HG03135 (cell line): ENCODE measurements at regions not wholly inside any gene's neighbourhood (a gene's known extent, or its start where the extent isn't known, plus 50 kb on each side); places are given as distances from the start of the nearest gene placed in this dataset.
"Not testable (repeated sequence)": the region's sequence is repeated elsewhere in the genome, so short reads cannot be mapped to it uniquely, and the experiment has no call there.

Source experiments
- ATAC-seq: cut with Tn5 transposase; IDR thresholded peaks from one replicate; pipeline ENCODE4 v1.9.1; 2021; ENCODE audit warnings: mild to moderate bottlenecking, moderate library complexity; ENCODE audit not compliant: unreplicated experiment

DNA sequence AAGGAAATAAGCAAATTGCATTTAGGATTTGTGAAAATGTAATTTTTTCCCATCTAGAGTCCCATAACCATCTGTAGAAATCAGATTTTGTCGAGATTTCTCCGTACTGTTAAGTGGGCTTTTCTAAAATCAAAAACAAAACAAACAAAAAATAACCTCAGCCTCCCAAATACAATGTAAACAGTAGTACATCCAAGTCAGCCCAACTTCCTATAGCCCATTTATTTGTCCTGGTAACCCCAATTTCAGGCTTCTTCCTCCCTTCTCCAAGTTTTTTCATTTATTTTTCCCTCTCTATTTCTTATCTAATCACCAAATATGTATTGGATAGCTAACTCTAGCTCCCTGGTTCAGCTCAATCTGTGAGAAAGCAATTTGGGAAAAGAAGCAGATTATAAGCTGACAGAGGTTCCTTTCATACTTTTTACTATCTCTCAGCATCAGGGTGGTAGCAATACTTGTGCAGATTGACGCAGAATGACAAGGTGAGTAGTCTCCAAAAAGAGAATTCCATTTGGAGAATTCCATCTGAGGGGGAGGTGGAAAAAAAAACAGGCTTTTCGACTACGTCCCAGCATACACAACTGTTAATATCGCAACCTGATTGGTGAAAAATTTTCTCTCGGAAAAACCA is 132.6 kb upstream of the BTN3A2 start:
- no peak for ATAC-seq

DNA sequence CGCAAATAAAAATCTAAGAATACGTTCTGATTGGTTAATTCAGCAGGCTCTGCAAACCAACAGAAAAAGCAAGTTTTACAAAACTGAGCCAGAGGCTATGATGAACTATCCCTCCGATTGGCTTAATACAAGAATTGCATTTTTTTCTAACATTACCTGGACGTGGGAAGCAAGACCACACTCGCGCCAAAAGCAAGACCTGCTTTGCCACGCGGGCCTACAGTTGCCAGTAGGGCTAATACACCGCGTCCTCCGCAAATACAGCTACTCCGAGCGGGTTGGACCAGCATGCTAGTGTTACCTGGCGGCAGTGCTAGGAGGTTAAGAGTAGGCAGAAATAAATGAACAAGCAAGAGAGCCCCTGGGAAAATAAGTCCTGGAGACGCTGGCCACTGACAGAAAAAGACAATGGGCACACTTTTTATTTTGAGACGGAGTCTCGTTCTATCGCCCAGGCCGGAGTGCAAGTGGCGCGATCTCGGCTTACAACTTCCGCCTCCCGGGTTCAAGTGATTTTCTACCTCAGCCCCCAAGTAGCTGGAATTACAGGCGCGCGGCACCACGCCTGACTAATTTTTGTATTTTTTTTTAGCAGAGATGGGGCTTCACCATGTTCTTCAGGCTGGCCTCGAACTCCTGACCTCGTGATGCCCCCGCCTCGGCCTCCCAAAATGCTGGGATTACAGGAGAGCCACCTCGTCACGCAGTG is 131.9 kb upstream of the BTN3A2 start:
- peak; percentile 10 for ATAC-seq

DNA sequence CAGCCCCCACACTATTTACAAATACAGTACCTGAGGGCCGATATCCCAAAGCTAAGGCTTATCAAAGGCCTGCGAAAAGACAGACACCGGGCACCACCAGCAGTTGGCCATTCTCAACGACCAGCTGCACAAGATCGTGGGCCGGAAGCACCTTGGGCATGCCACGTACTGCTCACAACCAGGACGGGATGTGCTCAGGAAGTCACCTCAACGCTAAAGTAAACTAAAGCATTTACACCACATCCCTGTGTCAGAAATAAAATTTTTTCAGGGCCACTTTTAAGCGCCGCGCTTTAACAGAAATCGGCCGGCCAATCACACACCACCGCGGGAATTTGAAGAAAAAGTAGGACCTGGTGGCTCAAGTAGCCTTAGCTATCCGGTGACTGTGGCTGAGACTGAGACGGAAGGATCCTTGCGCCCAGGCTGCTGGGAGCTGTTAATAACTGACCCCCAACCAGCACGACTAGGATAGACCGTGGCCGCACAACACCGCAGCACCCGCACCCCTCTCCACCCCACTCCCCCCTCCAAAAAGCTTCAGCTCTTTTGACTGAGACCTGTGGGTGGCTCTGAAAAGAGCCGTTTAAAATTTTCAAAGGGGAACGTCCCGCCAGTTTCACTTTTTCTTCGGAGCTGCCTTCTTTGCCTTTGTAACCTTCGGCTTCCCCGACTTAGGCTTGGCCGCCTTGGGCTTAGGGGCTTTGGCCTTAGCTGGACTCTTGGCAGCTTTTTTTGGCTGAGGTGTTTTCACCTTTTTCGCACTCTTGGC is 131.2 kb upstream of the BTN3A2 start:
- ATAC-seq, result peak; percentile 42

DNA sequence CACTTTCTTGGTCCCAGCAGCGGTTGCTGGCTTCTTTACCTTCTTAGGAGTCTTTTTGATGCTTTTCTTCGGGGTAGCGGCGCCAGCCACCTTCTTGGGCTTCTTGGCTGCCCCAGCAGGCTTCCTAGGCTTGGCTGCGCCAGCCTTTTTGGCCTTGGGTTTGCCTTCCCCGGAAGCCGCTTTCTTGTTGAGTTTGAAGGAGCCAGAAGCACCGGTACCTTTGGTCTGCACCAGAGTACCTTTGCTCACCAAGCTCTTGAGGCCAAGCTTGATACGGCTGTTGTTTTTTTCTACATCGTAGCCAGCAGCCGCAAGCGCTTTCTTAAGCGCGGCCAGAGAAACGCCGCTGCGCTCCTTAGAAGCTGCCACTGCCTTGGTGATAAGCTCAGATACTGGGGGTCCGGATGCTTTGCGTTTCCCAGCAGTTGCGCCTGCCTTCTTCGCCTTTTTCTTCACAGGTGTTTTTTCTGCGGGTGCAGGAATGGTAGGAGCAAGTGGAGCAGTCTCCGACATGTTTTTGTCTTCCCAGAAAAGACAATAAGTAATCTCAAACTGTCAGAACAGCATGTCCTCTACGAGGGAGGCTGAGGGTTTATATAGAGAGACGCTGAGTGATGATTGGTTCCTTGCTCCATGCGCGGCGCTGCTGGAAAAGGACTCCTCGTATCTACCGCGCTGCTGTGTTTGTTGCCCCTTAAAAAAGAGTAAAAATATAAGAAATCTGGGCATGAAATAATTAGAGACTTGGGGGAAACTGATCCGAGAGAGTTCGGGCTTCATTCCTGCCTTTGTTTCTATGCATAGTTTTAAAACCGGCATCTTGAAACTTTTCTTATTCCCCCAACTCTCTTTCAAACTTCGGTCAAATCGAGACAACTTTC is 130.3 kb upstream of the BTN3A2 start:
- ATAC-seq, result peak; percentile 47

DNA sequence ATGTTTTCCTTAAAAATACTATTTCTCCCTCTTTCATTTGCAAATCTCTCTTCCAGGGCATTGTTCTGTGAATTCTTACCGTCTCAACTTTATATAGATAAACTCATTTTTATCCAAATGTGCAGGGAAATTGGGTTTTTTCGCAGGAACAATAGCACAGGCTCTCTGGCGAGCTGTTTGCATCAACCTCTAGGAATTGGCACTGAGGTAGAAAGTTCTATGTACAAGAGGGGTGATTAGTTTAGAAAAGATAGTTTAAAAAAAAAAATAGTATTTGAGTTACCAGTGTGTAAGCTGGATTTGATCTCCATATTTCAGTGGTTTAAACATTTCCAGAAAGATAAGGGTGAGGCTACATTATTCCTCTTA is 129.7 kb upstream of the BTN3A2 start:
- no peak for ATAC-seq

DNA sequence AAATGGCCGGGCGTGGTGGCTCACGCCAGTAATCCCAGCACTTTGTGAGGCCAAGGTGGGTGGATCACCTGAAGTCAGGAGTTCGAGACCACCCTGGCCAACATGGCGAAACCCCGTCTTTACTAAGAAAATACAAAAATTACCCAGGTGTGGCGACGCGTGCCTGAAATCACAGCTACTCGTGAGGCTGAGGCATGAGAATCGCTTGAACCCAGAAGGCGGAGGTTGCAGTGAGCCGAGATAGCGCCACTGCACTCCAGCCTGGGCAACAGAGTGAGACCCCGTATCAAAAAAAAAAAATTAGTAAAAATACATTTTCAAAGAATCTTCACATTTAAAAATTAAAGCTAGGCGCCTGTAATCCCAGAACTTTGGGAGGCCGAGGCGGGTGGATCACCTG is 125.6 kb upstream of the BTN3A2 start:
- not testable (repeated sequence) for ATAC-seq

DNA sequence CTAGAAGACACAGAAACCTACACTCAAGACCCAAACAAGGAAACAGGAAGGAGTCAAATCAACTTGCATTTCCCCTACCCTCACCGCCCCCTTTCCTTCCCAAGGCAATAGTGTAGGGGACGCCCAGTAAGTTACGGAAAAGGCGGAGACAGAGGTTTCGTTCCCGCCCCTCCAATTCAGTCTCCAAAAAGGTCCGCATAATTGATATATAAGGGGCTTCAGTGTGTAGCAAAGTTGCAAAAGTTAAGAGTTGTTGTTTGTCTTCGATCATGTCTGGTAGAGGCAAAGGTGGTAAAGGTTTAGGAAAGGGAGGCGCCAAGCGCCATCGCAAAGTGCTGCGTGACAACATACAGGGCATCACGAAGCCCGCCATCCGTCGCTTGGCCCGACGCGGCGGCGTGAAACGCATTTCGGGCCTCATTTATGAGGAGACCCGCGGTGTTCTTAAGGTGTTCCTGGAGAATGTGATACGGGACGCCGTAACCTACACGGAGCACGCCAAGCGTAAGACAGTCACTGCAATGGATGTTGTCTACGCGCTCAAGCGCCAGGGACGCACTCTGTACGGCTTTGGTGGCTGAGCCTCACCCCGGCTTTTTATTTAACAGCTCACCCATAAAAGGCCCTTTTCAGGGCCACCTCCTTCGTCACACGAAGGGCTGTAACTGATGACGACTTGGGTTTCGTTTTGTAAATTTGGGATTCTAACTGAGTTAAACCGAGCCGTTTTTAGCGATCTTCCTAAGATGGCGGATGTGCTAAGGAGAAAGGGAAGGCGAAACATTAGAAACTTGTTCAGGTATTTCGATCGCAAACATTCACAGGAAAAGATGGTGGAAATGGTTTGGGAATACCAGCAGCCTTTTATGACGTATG is 124.6 kb upstream of the BTN3A2 start:
- peak; percentile 51 for ATAC-seq

DNA sequence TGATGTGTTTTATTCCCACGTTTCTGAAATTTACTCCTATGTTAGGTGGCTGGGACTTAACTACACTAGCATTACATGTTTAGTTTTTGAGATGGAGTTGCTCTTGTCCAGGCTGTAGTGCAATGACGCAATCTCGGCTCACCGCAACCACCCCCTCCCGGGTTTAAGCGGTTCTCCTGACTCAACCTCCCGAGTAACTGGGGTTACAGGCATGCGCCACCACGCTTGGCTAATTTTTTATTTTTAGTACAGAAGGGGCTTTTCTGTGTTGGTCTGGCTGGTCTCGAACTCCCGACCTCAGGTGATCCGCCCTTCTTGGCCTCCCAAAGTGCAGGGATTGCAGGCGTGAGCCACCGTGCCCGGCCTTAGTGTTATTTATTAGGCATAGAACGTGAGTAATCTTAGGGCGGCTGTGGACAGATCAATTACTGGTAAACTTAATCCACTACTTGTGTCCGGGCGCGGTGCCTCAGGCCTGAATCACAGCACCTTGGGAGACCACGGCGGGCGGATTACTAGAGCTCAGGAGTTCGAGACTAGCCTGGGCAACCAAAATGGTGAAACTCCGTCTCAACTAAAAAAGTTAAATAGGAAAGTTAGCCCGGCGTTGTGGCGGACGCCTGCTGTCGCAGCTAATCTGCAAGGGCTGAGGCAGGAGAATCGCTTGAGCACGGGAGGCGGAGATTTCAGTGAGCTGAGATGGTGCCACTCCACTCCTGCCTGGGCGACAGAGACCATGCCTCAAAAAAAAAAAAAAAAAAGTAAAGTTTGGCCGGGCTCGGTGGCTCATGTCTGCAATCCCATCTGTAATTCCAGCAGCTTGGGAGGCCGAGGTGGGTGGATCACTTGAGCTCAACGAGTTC is 123.7 kb upstream of the BTN3A2 start:
- ATAC-seq, result peak; percentile 19

DNA sequence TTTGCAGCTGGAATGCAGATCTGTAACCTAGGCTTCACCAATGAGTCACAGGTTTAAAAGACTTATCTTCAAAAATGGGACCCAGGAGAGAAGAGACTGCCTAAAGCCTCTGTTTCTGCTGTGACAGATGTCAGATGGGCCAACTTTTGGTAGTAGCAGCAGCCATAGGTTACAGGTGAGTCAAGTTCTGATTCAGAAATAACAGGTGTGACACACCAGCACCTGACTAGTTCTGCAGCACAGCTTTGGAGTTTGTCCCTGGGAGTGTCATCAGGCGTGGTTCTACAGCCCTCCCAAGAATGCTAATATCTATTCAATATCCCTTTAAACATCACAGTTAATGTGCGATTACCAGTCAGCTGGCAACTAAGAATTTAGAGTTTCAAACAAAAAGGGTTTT is 121.9 kb upstream of the BTN3A2 start:
- no peak for ATAC-seq

DNA sequence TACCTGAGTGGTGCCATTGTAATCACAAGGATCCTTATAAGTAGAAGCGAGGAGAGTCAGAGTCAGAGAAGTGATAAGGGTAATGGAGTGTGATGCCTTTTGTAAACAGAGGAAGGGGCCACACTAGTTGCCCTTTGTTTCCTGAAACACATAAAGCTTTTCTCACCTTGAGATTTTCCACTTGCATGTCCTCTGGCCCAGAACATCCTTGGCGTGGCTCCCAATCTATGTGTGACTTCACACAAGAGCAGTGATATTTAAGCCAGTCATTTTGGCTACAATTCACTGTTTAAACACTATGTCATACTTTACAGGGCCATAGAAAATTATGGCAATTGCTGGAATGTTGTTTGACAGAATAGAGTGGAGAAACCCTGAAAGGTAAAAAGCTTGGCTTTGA is 121.2 kb upstream of the BTN3A2 start:
- no peak for ATAC-seq

DNA sequence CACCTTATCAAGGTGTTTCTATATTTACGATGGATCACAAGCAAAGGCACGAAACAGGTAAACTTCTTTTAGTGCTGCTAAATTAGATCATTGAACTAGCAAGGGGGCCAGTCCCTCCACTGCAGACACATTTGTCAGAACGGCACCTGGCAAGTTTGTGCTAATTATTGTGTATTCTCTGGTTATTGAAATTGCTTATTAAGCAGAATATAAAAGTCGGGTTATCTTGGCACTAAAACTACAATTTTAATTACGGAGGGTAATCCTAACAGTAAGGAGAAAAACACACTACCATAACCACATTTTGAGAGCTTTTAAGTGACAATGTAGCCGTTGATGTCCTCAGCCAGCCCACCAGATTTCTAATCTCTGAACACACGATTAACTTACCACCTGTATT is 118.9 kb upstream of the BTN3A2 start:
- no peak for ATAC-seq

DNA sequence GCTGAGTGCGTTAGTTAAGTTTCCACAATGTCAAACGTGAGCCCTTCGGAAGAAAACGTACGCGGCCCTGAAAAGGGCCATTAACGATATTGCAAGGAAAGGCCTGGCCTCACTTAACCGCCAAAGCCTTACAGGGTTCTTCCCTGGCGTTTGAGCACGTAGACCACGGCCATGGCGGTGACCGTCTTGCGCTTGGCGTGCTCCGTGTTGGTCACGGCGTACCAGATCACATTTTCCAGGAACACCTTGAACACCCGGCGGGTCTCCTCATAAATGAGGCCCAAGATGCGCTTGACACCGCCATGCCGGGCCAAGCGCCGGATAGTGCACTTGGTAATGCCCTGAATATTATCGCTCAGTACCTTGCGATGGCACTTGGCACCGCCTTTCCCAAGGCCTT is 118.4 kb upstream of the BTN3A2 start:
- no peak for ATAC-seq

DNA sequence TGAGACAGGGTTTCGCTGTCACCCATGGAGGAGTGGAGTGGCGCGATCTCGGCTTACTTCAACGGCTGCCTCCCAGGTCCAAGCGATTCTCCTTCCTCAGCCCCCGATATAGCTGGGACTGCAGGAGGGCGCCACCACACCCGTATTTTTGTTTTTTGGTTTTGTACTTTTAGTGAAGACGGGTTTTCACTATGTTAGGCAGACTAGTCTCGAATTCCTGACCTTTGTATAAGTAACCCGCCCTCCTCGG is 115.4 kb upstream of the BTN3A2 start:
- ATAC-seq, result peak; percentile 21

DNA sequence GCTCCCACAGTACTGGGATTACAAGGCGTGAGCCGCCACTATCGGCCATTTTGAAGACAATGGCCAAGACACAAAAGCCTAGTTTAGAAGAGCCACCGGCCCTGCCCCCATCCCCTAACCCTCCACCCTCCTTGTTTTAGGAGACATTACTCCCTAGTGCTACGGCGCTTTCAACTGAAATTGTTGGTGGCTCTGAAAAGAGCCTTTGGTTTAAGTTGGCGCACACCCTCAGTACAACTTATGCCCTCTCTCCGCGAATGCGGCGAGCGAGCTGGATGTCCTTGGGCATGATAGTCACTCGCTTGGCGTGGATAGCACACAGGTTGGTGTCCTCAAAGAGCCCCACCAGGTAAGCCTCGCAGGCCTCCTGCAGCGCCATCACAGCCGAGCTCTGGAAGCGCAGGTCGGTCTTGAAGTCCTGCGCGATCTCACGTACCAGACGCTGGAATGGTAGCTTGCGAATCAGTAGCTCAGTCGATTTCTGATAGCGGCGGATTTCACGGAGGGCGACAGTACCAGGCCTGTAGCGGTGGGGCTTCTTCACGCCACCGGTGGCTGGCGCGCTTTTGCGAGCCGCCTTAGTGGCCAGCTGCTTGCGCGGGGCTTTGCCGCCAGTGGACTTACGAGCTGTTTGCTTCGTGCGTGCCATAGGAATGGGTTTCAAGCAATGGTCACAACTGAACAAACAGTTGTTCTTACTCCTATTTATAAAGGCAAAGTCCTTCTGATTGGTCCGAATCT is 114.9 kb upstream of the BTN3A2 start:
- ATAC-seq, result peak; percentile 42

DNA sequence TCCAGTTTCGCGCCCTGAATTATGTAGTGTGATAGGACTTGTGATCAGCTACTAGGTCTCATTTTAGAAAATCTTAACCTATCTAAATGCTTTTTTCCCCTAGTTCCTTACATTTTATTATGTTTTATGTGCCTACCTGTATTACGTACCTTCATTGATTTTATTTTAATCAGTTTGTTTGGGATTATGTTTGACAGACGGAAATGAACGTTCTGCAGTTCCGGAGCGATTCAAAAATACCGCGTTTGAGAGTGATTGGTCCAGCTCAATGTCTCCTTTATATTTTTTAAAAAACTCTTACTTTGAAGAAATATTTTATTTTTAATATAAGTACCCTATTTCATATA is 114.3 kb upstream of the BTN3A2 start:
- no peak for ATAC-seq

DNA sequence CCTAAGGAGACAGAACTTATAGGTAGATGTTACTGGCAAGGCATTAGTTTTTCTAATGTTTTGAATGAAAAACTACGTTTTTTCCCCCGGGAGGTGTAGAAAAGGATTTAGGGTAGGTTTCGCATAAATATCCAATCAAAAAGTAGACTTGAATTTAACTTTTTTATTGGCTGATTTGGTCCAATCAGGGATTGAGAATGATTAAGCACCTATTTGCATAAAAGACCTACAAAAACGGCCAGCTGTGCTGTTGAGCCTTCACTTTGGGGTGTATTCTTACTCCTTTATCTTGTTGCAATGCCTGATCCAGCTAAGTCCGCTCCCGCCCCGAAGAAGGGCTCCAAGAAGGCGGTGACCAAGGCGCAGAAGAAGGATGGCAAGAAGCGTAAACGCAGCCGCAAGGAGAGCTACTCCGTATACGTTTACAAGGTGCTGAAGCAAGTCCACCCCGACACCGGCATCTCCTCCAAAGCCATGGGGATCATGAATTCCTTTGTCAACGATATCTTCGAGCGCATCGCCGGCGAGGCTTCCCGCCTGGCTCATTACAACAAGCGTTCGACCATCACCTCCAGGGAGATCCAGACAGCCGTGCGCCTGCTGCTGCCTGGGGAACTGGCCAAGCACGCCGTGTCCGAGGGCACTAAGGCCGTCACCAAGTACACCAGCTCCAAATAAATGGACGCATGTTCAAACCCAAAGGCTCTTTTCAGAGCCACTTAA is 113.5 kb upstream of the BTN3A2 start:
- no peak for ATAC-seq

DNA sequence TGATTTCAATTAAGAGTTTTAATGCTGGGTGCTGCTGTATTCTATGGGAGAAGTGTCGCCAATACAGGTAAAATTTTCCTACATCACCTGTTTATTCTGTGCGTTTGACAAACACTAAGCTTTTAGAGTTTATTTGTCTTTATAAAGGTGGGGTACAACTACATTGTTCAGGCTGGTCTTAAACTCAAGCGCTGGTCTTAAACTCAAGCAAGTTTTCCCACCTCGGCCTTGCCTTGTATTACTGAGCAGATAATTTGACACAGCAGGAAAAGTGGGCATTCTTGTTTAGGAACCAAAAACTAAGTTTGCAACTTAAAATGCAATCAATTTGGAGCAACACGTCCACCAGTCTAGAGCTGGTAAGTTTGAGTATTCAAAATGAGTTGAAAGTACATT is 112.9 kb upstream of the BTN3A2 start:
- no peak for ATAC-seq

DNA sequence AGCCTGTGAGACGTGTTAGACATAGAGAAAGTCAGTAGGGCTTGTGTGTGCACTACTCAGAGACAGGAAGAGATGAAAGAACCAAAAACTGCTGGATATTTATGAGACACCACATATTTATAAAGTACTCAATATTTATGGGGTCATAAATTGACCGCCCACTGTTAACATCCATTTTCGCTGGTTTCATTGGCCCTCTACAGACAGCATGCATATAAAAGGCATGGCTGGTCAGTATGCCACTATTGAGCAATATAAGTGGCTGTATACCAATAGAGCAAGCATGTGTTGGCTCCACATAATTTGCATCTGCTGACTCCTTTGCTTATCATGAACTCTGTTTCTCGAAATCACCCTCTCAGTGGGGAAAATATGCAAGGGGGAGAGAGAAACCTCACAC is 110.3 kb upstream of the BTN3A2 start:
- ATAC-seq, result no peak
